Left lung (tissue), 4 donors: ENCODE measurements at regions not wholly inside any gene's neighbourhood (a gene's known extent, or its start where the extent isn't known, plus 50 kb on each side); places are given as distances from the start of the nearest gene placed in this dataset.
"Not testable (repeated sequence)": the region's sequence is repeated elsewhere in the genome, so short reads cannot be mapped to it uniquely, and the experiment has no call there.

Source experiments
- ATAC-seq: fragments of 200-7000 bp; cut with Tn5 transposase; one replicate; pipeline ENCODE4 v1.9.1; 2020; ENCODE audit warnings: moderate library complexity
- DNase-seq, 4 donors: peaks; one replicate each; pipeline ENCODE4 v3.0.0-alpha.2; 2013 to 2020
- H3K27ac ChIP-seq, 2 donors: fragments of 200-600 bp; sonication (generic) in 1 of 2; one replicate each; pipeline versions ENCODE4 v1.5.0 to v1.8.0; 2020 to 2021
- H3K27me3 ChIP-seq, 2 donors: fragments of 200-600 bp; sonication (generic) in 1 of 2; one replicate each; pipeline versions ENCODE4 v1.5.0 to v1.8.0; 2020 to 2021
- H3K36me3 ChIP-seq, 2 donors: fragments of 200-600 bp; sonication (generic) in 1 of 2; one replicate each; pipeline versions ENCODE4 v1.5.0 to v1.8.0; 2020 to 2021
- H3K4me1 ChIP-seq, 2 donors: fragments of 200-600 bp; one replicate each; pipeline ENCODE4 v1.8.0; 2021
- H3K4me3 ChIP-seq, 2 donors: fragments of 200-600 bp; sonication (generic) in 1 of 2; one replicate each; pipeline versions ENCODE4 v1.5.0 to v1.8.0; 2020 to 2021; ENCODE audit warnings: mild to moderate bottlenecking in 1 of 2
- H3K9me3 ChIP-seq, 2 donors: fragments of 200-600 bp; sonication (generic) in 1 of 2; one replicate each; pipeline versions ENCODE4 v1.5.0 to v1.8.0; 2020 to 2021
- intact Hi-C, 2 donors: fragments of 100-400 bp; cut with DNase I; formaldehyde crosslinking; loops; one replicate each; pipeline versions ENCODE4 v1.11.2 to v1.14.2; 2022
- TF ChIP-seq, protein P1 (sequence below), 2 donors: fragments of 200-600 bp; sonication (generic) in 1 of 2; IDR thresholded peaks; one replicate each; pipeline versions ENCODE4 v1.5.0 to v1.8.0; 2021; ENCODE audit warnings: antibody characterized with exemption in 2 of 2
- donor health status: DM: no; HTN: yes; CAD: no.
- donor health status: DM: no; HTN: no; CAD: no.

DNA sequence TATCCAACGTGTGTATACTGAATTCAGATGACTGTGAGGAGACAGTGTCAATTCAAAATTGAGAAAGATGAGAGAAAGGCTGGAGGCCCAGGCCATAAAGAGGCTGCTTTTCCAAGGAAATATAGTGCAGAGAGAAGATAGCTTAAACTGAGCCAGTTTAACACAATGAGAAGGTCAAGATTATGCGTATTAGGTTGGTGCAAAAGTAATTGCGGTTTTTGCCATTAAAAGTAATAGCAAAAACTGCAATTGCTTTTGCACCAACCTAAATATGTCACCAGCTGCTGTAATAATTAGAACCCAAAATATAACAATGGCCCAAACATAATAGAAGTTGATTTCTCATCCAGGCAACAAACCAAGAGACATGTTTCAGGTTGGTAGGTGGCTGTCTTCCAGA, 148.7 kb upstream of the ATP5MC3 start:
- Histone ChIP-seq H3K9me3 (peaks cover 0 to 13% of the 10 kb centered on the region in 2 donors), H3K4me1 (no peaks in the 10 kb centered on the region), H3K4me3 (no peak overlapping the region), H3K27me3 (no peaks in the 10 kb centered on the region), H3K36me3 (no peaks in the 10 kb centered on the region), H3K27ac (no peak overlapping the region)
- no peak for ATAC-seq
- intact Hi-C loops = no loop called here
- DNase-seq = no peak
- TF ChIP-seq, protein P1, sequence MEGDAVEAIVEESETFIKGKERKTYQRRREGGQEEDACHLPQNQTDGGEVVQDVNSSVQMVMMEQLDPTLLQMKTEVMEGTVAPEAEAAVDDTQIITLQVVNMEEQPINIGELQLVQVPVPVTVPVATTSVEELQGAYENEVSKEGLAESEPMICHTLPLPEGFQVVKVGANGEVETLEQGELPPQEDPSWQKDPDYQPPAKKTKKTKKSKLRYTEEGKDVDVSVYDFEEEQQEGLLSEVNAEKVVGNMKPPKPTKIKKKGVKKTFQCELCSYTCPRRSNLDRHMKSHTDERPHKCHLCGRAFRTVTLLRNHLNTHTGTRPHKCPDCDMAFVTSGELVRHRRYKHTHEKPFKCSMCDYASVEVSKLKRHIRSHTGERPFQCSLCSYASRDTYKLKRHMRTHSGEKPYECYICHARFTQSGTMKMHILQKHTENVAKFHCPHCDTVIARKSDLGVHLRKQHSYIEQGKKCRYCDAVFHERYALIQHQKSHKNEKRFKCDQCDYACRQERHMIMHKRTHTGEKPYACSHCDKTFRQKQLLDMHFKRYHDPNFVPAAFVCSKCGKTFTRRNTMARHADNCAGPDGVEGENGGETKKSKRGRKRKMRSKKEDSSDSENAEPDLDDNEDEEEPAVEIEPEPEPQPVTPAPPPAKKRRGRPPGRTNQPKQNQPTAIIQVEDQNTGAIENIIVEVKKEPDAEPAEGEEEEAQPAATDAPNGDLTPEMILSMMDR (IDR thresholded peaks at IDR 0.05) = no peak

DNA sequence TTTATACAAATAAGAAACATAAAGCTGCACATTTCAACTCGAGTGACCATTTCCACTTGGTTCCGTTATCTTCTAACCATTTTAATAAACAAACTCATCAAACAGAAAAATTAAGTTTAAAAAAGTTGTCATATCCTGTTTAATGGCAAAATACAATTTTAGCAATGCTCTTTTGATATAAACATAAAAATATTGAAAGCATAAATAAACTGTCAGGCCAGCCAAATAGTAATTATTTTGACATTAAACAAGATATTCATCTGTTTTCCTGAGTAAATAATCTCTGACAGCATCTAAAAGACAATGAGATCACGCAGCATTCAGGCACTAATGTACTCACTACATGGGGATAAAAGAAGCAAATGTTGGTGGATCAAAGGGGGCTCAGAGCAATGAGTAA, 145.3 kb upstream of the ATP5MC3 start:
- TF ChIP-seq, protein P1 (IDR thresholded peaks at IDR 0.05) = no peak
- peaks cover 0 to 13% of the 10 kb centered on the region in 2 donors for H3K9me3 ChIP-seq
- no peak overlapping the region for H3K27ac ChIP-seq
- intact Hi-C loops = no loop called here
- no peaks in the 10 kb centered on the region for H3K36me3 ChIP-seq
- ATAC-seq (no peak), DNase-seq (peak in 2 of 4 donors; percentile 16 to 20)
- no peak overlapping the region for H3K4me3 ChIP-seq
- H3K4me1 ChIP-seq = no peaks in the 10 kb centered on the region
- H3K27me3 ChIP-seq = peaks cover 0 to 11% of the 10 kb centered on the region in 2 donors

DNA sequence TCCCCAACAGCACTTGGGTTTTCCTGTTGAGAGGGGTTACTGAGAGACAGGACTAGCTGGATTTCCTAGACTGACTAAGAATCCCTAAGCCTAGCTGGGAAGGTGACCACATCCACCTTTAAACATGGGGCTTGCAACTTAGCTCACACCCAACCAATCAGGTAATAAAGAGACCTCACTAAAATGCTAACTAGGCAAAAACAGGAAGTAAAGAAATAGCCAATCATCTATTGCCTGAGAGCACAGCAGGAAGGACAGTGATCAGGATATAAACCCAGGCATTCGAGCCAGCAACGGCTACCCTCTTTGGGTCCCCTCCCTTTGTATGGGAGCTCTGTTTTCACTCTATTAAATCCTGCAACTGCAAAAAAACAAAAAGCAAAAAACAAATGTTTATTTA, 144.7 kb upstream of the ATP5MC3 start:
- H3K36me3 ChIP-seq, H3K4me1 ChIP-seq, intact Hi-C loops, DNase-seq, H3K27ac ChIP-seq, H3K4me3 ChIP-seq, ATAC-seq: not testable (repeated sequence)
- peaks cover 0 to 13% of the 10 kb centered on the region in 2 donors for H3K9me3 ChIP-seq
- H3K27me3 ChIP-seq = peaks cover 0 to 11% of the 10 kb centered on the region in 2 donors

- Histone ChIP-seq H3K9me3 (peaks cover 0 to 13% of the 10 kb centered on the region in 2 donors), H3K27ac (no peak overlapping the region), H3K4me3 (no peak overlapping the region), H3K27me3 (peaks cover 0 to 11% of the 10 kb centered on the region in 2 donors), H3K36me3 (no peaks in the 10 kb centered on the region), H3K4me1 (no peaks in the 10 kb centered on the region)
- no peak for ATAC-seq
- intact Hi-C loops = no loop called here
- TF ChIP-seq, protein P1 (IDR thresholded peaks at IDR 0.05) = no peak
- no peak for DNase-seq
Observed at GRCh38 chr2:175323162-175323561, 141.7 kb upstream of the ATP5MC3 start.

- no peaks in the 10 kb centered on the region for H3K4me1 ChIP-seq
- TF ChIP-seq, protein P1 (IDR thresholded peaks at IDR 0.05) = no peak
- intact Hi-C loops = no loop called here
- no peak for ATAC-seq
- no peaks in the 10 kb centered on the region for H3K36me3 ChIP-seq
- H3K9me3 ChIP-seq = no peaks in the 10 kb centered on the region
- H3K4me3 ChIP-seq = no peak overlapping the region
- H3K27ac ChIP-seq = no peak overlapping the region
- DNase-seq = no peak
- H3K27me3 ChIP-seq = peaks cover 0 to 6% of the 10 kb centered on the region in 2 donors
Observed at GRCh38 chr2:175318542-175318941, 137.0 kb upstream of the ATP5MC3 start.

DNA sequence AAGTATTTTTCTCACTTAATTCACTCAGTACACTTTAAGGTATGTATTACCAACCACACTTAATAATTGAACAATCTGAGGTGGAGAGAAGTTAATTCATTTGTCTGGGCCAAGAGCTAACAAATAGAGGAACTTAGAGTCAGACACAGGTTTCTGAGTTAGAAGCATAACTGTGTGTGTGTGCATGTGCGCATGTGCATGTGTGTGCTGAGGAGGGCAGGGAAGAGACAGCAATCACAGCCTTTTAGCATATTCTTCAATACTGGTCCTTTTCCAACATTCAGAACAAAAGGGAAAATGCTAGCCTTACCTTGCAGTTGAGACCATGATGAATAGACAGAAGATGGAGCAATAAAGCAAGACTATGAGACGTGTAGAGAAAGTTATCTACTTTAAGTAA, 136.2 kb upstream of the ATP5MC3 start:
- Histone ChIP-seq H3K4me1 (no peaks in the 10 kb centered on the region), H3K9me3 (no peaks in the 10 kb centered on the region), H3K4me3 (no peak overlapping the region), H3K27me3 (peaks cover 0 to 6% of the 10 kb centered on the region in 2 donors), H3K36me3 (no peaks in the 10 kb centered on the region), H3K27ac (no peak overlapping the region)
- TF ChIP-seq, protein P1 (IDR thresholded peaks at IDR 0.05) = no peak
- intact Hi-C loops = no loop called here
- ATAC-seq (no peak), DNase-seq (no peak)
